SJSA1 (cell line): ENCODE measurements at regions not wholly inside any gene's neighbourhood (a gene's known extent, or its start where the extent isn't known, plus 50 kb on each side); places are given as distances from the start of the nearest gene placed in this dataset.

Experiments
- DNase-seq, 2 experiments: peaks; one replicate each; pipeline ENCODE4 v3.0.0-alpha.2; 2015 to 2020; ENCODE audit warnings: low spot score in 2 of 2, low read depth in 1 of 2
- H3K27ac ChIP-seq: fragments of 250-450 bp; sonication (Bioruptor Pico); 2 replicates; pipeline ENCODE4 v1.5.1; 2020; ENCODE audit warnings: mild to moderate bottlenecking, moderate library complexity
- H3K27me3 ChIP-seq: fragments of 250-450 bp; sonication (Bioruptor Pico); replicated peaks from 2 replicates; pipeline ENCODE4 v1.5.1; 2020; ENCODE audit warnings: mild to moderate bottlenecking, moderate library complexity
- H3K36me3 ChIP-seq: fragments of 250-450 bp; sonication (Bioruptor Pico); 2 replicates; pipeline ENCODE4 v1.5.1; 2020; ENCODE audit warnings: mild to moderate bottlenecking
- H3K4me1 ChIP-seq: fragments of 250-450 bp; sonication (Bioruptor Pico); replicated peaks from 2 replicates; pipeline ENCODE4 v1.6.1; 2021; ENCODE audit warnings: mild to moderate bottlenecking
- H3K4me3 ChIP-seq: fragments of 250-450 bp; sonication (Bioruptor Pico); 2 replicates; pipeline ENCODE4 v1.5.1; 2020; ENCODE audit warnings: mild to moderate bottlenecking
- H3K9me3 ChIP-seq: fragments of 250-450 bp; sonication (Bioruptor Pico); replicated peaks from 2 replicates; pipeline ENCODE4 v1.5.1; 2020; ENCODE audit warnings: mild to moderate bottlenecking

- H3K27me3 ChIP-seq: no peaks in the 10 kb centered on the region
- peaks cover 49% of the 10 kb centered on the region for H3K4me1 ChIP-seq
- H3K36me3 ChIP-seq: no peaks in the 10 kb centered on the region
- peak overlapping the region; percentile 32 for H3K27ac ChIP-seq
- H3K9me3 ChIP-seq: no peaks in the 10 kb centered on the region
- H3K4me3 ChIP-seq: no peak overlapping the region
- DNase-seq: peak; percentile 73 to 81
These were observed 302.6 kb downstream of the KLF6 start for GRCh38 chr10:3482200-3482993.

- H3K27ac ChIP-seq: no peak overlapping the region; the same call in 1 of the 2 replicates
- H3K27me3 ChIP-seq: no peaks in the 10 kb centered on the region
- DNase-seq: no peak
- no peaks in the 10 kb centered on the region for H3K9me3 ChIP-seq
- H3K36me3 ChIP-seq: no peaks in the 10 kb centered on the region
- no peak overlapping the region for H3K4me3 ChIP-seq
- H3K4me1 ChIP-seq: peaks cover 47% of the 10 kb centered on the region
These were observed 303.5 kb downstream of the KLF6 start for GRCh38 chr10:3481496-3481895.

DNA sequence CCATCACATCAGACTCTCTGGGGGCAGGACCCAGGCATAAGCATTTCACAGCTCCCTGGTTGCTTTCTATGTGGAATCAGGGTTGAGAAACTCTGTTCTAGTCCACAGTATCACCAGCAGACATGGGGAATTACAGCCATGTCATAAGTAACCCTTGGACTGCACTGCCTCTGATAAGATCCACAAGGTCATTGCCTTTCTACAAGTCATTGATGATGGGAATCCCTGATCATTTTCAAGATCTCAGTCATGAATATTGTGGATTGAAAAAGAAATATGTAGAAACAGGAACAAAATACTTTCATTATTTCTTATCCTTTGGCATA lies 304.1 kb downstream of the KLF6 start:
- H3K36me3 ChIP-seq: no peaks in the 10 kb centered on the region
- H3K4me3 ChIP-seq: no peak overlapping the region
- H3K9me3 ChIP-seq: no peaks in the 10 kb centered on the region
- peaks cover 42% of the 10 kb centered on the region for H3K4me1 ChIP-seq
- no peak for DNase-seq
- H3K27me3 ChIP-seq: no peaks in the 10 kb centered on the region
- no peak overlapping the region for H3K27ac ChIP-seq

- Histone ChIP-seq H3K9me3 (no peaks in the 10 kb centered on the region), H3K4me1 (peaks cover 42% of the 10 kb centered on the region), H3K4me3 (no peak overlapping the region), H3K27ac (no peak overlapping the region), H3K27me3 (no peaks in the 10 kb centered on the region), H3K36me3 (no peaks in the 10 kb centered on the region)
- DNase-seq: peak in 1 of 2 experiments; percentile 8
These were observed 304.6 kb downstream of the KLF6 start for GRCh38 chr10:3480281-3480989.

DNA sequence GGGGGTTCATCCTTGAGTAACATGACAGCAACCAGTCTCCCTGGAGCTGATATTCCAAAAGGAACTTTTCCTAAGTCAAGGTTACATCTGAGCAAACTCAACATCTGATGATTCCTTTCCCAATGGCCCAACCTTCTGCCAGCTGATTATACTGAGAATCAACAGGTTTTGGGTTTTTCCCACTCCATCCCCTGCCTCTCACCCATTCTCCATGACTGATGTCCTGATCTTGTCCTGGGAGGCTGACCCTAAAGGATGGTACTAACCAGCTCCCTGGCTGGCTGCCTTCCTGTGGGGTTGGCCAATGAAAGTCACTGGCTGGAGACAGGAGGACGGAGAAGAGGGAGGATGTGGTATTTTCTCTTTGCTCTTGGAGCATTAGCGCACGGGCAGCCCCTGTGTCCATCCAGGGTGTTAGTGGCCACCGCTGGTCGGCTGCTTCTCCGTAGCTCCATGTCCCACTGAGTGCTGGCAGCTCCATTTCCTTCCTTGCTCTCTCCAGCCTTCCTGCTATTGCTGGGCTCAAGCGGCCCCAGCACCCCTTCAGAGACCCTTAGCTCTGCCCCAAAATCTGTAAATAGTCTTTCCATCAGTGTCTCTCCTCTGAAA lies 306.2 kb upstream of the PITRM1 start:
- Histone ChIP-seq H3K4me1 (peaks cover 26% of the 10 kb centered on the region), H3K36me3 (no peaks in the 10 kb centered on the region), H3K27ac (no peak overlapping the region), H3K27me3 (no peaks in the 10 kb centered on the region), H3K9me3 (no peaks in the 10 kb centered on the region), H3K4me3 (no peak overlapping the region)
- peak in 1 of 2 experiments; percentile 30 for DNase-seq

- H3K9me3 ChIP-seq: no peaks in the 10 kb centered on the region
- H3K27me3 ChIP-seq: no peaks in the 10 kb centered on the region
- H3K27ac ChIP-seq: no peak overlapping the region
- peak in 1 of 2 experiments; percentile 10 for DNase-seq
- H3K36me3 ChIP-seq: no peaks in the 10 kb centered on the region
- H3K4me1 ChIP-seq: peaks cover 21% of the 10 kb centered on the region
- no peak overlapping the region for H3K4me3 ChIP-seq
These were observed 305.6 kb upstream of the PITRM1 start for GRCh38 chr10:3478153-3478552.

DNA sequence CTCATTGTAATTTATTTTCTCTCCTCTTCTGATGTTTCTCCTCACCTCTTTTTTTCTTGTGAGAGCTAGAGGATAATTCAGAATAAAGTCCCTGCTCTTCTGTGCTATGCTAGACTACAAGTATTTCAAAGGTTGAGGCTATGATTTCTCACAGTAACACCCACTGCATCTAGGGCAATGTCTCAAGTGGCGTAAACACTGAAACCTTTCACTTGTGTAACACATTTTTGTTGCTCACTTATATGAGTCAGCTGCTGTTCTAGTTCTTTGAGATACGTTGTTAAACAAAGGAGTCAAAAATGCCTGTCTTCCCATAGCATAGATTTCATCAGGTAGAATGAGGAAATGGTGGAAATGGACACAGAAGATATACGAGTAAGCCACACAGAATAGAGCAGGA lies 305.1 kb upstream of the PITRM1 start:
- Histone ChIP-seq H3K4me3 (no peak overlapping the region), H3K27ac (no peak overlapping the region)

DNA sequence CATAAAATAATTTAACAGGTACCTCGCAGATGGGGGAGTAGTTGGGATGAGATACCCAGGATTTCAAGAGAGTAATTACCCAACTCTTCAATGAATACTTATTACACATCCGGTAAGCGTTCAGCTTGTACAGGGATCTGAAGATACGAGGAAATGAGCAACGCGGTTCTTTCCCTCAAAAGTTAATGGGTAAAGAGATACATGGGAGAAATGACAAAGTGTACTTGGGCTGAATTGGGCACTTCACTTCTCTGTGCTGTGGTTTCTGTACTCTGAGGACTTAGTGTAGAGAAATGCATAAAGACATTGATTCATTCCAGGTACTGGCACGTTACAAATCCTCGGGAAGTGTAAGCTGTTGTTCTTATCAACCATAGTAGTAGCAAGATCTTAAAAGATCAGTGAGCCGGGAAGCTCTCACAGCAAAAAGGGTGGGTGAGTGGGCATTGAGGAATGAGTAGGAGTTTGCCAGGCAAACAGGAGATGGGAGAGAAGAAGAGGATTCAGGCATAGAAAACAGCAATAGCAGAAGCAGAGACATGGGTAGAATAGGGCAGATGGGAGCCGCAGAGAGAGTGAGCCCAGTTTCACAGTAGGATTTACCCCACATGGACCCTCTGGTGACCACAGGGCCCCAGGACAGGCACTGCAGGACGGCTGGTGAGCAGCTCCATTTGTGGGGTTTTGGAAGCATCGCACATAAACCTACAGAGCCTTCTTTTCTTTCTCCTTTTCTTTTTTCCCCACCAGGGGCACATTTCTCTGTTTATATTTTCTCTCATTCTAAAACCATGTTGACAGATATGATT lies 304.3 kb upstream of the PITRM1 start:
- peaks cover 19% of the 10 kb centered on the region for H3K4me1 ChIP-seq
- H3K36me3 ChIP-seq: no peaks in the 10 kb centered on the region
- no peak overlapping the region for H3K27ac ChIP-seq
- no peak for DNase-seq
- H3K9me3 ChIP-seq: no peaks in the 10 kb centered on the region
- no peaks in the 10 kb centered on the region for H3K27me3 ChIP-seq
- H3K4me3 ChIP-seq: no peak overlapping the region

More for the DNA sequence above, 305.1 kb upstream of the PITRM1 start:
- Histone ChIP-seq H3K27me3 (no peaks in the 10 kb centered on the region), H3K36me3 (no peaks in the 10 kb centered on the region), H3K9me3 (no peaks in the 10 kb centered on the region), H3K4me1 (peaks cover 19% of the 10 kb centered on the region)
- DNase-seq: peak; percentile 26 to 37

DNA sequence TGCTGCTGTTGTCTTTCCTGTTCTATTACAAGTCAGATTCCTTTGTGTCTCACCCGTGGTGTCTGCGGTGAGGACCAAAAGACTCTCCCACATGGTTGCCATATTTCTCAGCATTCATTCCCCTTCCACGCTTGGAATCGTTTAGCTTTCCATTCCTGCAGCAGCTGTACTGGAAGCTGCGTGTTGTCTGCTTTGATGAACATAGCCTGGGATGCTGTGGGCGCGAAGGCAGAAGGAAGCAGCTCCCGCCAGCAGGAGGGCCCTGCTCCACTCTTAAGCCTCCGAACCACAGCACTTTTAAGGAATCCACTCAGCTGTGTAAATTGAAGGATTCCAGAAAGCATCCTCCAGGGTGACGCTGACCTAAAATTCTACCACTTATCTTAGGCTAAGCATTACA lies 303.6 kb upstream of the PITRM1 start:
- Histone ChIP-seq H3K4me1 (peaks cover 21% of the 10 kb centered on the region), H3K27ac (no peak overlapping the region), H3K27me3 (no peaks in the 10 kb centered on the region), H3K36me3 (no peaks in the 10 kb centered on the region), H3K9me3 (no peaks in the 10 kb centered on the region), H3K4me3 (no peak overlapping the region)
- peak in 1 of 2 experiments; percentile 3 for DNase-seq

DNA sequence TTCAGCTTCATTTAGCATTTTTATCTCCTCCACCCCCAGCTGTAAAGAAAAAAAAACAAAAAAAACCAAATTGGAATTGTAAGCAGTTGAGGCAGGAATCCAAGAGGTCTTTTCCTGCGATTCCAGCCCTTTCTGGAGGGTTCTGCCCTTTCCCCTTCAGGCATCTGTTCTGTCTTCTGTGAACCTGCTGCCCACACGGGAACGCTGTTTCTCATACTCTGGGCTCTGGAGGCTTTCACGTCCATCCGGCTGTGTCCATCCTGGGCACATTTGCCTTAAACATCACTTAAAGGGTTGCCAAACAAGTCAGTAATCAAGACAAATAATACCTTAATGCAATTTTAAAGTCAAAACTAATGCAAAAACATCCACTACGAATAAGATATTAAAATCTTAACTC lies 302.8 kb upstream of the PITRM1 start:
- no peak overlapping the region for H3K27ac ChIP-seq
- no peaks in the 10 kb centered on the region for H3K36me3 ChIP-seq
- peaks cover 21% of the 10 kb centered on the region for H3K4me1 ChIP-seq
- peak in 1 of 2 experiments; percentile 14 for DNase-seq
- H3K27me3 ChIP-seq: no peaks in the 10 kb centered on the region
- no peak overlapping the region for H3K4me3 ChIP-seq
- no peaks in the 10 kb centered on the region for H3K9me3 ChIP-seq

DNA sequence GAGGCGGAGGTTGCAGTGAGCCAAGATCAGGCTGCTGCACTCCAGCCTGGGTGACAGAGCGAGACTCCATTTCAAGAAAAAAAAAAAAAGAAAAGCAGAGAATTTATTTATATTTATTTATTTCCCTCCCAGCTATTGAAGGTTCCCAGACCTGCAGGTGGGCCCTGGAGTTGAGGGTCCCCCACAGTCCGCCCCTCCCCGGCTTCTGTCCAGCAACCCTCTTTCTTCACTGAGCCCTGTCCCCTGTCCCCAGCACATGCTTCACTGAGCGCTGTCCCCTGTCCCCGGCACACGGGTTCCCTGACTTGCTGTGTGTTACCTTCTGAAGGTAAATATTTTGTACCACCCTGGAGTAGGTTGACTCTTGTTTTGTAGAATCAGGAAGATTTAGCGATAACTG lies 301.7 kb upstream of the PITRM1 start:
- H3K4me3 ChIP-seq: no peak overlapping the region
- H3K4me1 ChIP-seq: peaks cover 27% of the 10 kb centered on the region
- no peaks in the 10 kb centered on the region for H3K36me3 ChIP-seq
- H3K9me3 ChIP-seq: no peaks in the 10 kb centered on the region
- DNase-seq: no peak
- H3K27me3 ChIP-seq: no peaks in the 10 kb centered on the region
- H3K27ac ChIP-seq: no peak overlapping the region

- no peaks in the 10 kb centered on the region for H3K36me3 ChIP-seq
- no peak overlapping the region for H3K27ac ChIP-seq
- H3K4me1 ChIP-seq: peaks cover 37% of the 10 kb centered on the region
- H3K27me3 ChIP-seq: no peaks in the 10 kb centered on the region
- no peak overlapping the region for H3K4me3 ChIP-seq
- no peak for DNase-seq
- H3K9me3 ChIP-seq: no peaks in the 10 kb centered on the region
These were observed 300.7 kb upstream of the PITRM1 start for GRCh38 chr10:3473271-3473670.

GRCh38 chr10:3472287-3473051 lies 299.9 kb upstream of the PITRM1 start:
- Histone ChIP-seq H3K27ac (peak overlapping the region; percentile 78), H3K4me1 (peaks cover 35% of the 10 kb centered on the region), H3K27me3 (no peaks in the 10 kb centered on the region), H3K9me3 (no peaks in the 10 kb centered on the region), H3K36me3 (no peaks in the 10 kb centered on the region), H3K4me3 (no peak overlapping the region)
- DNase-seq: peak; percentile 66 to 68
